GM19239 (cell line): ENCODE measurements at regions not wholly inside any gene's neighbourhood (a gene's known extent, or its start where the extent isn't known, plus 50 kb on each side); places are given as distances from the start of the nearest gene placed in this dataset.
"Not testable (repeated sequence)": the region's sequence is repeated elsewhere in the genome, so short reads cannot be mapped to it uniquely, and the experiment has no call there.

Source experiments
- DNase-seq: peaks from one replicate; pipeline ENCODE4 v3.0.0; 2011; ENCODE audit warnings: low spot score; ENCODE audit not compliant: insufficient read length
- FAIRE-seq: peaks from 2 replicates; lab custom pipeline; 2011; peaks lifted over from hg19 to GRCh38; lab: Jason Lieb, UNC

DNA sequence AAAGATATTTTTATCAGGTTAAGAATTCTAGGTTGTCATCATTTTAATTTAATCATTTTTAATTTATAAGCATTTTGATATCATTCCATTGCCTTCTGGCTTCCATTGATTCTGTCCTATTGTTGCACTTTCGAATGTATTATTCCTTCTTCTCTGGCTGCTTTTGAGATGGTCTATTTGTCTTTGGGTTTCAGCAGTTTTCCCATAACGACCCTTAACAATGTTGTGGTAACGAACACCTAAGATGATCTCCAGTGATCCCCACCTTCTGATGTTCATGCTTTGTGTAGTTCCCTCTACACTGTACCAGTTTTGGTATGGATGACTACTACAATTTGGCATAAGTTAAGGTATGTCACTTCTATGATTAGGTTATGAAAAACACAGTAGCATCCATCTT, 59.9 kb downstream of the MINAR1 start:
- DNase-seq, result no peak
- no peak for FAIRE-seq

GRCh38 chr15:79494384-79494909, 62.3 kb downstream of the MINAR1 start:
- DNase-seq, result no peak
- no peak for FAIRE-seq

GRCh38 chr15:79494963-79495755, 63.0 kb downstream of the MINAR1 start:
- FAIRE-seq (no peak), DNase-seq (no peak)

GRCh38 chr15:79495775-79496174, 63.6 kb downstream of the MINAR1 start:
- no peak for DNase-seq
- no peak for FAIRE-seq

- FAIRE-seq (no peak), DNase-seq (no peak)
These were observed 64.7 kb downstream of the MINAR1 start for GRCh38 chr15:79496838-79497237.

DNA sequence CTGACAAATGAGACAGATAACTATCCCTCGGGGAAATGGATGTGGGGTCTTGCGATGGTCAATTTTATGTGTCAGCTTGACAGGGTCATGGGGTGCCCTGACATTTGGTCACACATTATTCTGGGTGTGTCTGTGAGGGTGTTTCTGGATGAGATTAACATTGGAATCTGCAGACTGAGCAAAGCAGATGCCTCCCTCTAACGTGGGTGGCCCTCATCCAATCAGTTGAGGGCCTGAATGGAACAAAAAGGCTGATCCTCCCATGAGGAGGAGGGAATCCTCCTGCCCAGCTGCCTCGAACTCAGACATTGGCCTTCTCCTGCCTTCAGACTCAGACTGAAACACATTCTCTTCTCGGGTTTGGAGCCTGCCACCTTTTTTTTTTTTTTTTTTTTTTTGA, 69.0 kb downstream of the MINAR1 start:
- DNase-seq (no peak), FAIRE-seq (no peak)

DNA sequence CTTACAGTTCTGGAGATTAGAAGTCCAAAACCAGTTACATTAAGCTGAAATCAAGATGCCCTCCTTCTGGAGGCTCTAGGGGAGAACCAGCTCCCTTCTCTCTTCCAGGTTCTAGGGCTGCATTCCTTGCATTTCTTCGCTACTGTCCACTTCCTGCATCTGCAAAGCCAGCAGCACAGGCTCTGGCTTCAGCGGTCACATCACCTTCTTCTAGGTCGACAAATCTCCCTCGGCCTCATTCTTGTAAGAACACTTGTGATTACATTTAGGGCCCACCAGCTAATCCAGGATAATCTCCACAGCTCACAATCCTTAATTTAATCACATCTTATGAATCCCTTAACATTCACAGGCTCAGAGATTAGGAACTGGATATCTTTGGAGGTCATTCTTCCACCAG, 73.8 kb downstream of the MINAR1 start:
- DNase-seq, result no peak
- FAIRE-seq, result no peak

DNA sequence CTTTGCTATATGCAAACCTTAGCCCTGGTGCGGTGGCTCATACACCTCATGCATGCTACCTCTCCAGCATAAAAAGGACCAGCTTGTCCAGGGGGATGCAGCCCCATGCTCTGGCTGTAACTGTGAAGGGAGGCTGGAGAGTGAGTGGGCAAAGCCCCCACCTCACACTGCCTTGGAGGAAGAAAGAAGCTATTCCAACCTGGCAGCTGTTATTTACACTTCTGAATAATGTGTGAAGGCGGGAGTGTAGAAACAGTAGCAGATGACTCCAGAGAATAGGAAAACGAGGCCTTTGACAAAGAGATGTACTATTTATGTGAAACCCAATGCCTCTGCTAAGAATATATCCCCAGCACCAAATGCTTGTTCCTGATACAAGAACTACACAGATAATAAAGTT, 80.7 kb downstream of the MINAR1 start:
- not testable (repeated sequence) for DNase-seq, FAIRE-seq

- no peak for DNase-seq
- no peak for FAIRE-seq
These were observed 81.3 kb downstream of the MINAR1 start for GRCh38 chr15:79513417-79513816.

DNA sequence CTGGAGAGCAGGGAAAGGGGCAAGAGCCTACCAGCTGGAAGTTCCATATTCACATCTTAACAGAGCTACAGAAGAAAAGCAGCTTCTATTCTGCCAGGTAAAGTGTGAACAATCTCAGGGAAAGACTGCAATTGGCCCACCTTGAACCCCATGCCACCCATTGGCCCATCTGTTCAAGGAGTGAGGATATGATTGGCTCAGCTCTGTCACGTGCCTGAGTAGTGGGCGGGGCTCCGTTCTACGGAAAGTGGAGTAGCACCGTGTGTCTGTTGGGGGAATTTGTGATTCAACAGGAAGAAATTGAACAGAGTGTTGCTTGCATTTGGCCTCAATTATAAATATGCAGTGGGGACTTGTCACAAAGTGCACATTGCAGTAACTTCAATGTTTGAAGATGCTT, 81.8 kb downstream of the MINAR1 start:
- DNase-seq (no peak), FAIRE-seq (no peak)

DNA sequence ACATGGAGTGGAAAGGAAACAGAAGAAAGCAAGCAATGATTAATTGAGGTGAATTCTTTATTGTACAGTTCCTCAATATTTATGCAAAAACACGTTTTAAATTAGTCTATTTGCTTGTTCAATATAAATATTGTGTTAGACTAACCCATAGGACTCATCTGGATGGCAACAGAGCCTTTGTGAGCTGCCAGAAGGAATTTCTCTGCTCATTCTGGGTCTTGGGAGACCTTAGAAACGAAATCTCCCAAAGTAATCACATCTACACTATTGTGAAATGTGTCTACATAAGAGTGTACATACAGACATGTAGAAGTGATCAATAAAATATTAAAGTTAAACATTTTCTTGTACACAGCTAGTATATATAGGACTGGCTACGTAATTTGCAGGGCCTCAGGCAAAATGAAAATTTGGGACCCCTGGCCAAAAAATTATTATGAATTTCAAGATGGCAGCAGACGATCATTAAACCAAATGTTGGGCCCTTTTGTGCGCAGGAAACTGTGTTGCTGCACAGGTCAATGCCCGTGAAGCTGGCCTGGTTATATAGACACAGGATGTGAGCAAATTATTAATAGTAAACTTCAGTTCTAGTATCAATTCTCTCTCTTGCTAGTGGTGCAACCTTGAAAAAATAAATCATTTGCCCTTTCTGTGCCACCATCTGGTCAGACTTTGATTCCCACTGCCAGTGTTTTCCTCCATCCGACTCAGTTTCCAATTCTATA, 83.3 kb downstream of the MINAR1 start:
- FAIRE-seq (no peak), DNase-seq (no peak)

- FAIRE-seq (no peak), DNase-seq (no peak)
These were observed 84.0 kb downstream of the MINAR1 start for GRCh38 chr15:79516155-79516554.

GRCh38 chr15:79516646-79517045, 84.5 kb downstream of the MINAR1 start:
- FAIRE-seq, result no peak
- no peak for DNase-seq

DNA sequence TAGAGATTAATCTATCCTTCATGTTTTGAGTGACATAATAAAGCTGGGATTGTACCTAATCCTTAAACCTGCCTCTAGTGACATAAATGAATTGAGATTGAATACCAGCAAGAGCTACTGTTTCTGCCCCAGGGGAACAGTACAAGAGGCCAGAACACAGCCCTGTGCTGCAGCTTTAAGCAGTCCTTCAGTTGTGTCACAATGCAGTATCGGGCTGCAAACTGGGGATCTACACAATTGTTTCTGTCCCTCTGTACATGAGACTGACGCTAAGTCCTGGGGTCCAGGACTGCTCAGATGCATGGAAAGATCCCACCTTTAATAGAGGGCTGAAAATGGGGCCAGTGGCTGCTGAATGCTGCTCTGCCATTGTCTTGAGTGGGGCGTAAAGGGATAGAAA, 87.5 kb downstream of the MINAR1 start:
- DNase-seq (no peak), FAIRE-seq (no peak)

DNA sequence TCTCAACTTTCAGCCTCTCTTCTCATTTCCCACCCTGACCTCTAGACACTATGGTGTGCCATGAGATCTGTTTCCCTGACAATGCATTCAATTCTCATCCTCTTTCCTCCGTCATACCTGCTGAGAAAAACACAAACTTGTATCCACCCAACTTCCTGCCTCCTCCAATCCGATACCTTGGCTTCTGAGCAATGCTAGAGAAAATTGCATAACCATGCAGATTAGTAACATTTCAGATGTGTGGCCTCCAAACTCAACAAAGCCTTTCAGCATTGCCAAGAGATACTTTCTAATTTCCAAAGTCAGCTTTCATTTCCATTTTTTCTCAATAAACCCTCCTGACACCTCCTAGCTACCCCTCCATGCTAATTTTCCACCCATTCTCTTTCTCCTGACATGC, 88.5 kb downstream of the MINAR1 start:
- DNase-seq, result no peak

GRCh38 chr15:79522656-79523055, 90.5 kb downstream of the MINAR1 start:
- FAIRE-seq (no peak), DNase-seq (no peak)

More for the DNA sequence above, 88.5 kb downstream of the MINAR1 start:
- FAIRE-seq, result no peak

DNA sequence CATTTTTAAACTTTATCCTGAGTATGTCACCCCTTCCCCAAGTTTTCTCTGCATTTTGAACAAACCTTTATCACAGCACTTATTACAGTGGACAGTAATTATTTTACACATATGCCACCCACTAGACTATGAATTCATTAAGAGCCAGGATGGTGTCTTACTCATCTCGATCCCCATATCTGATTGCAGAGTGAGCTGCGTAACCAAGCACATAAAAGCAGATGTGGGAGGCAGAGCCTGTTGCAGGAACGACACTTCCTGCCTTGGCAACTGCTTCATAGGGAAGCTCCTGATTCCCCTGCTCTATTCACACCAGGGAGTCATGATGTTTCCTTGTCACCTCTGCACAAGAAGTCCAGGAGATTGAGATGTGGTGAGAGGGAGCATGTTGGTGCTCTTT, 91.1 kb downstream of the MINAR1 start:
- FAIRE-seq, result no peak
- no peak for DNase-seq

GRCh38 chr15:79524531-79524930, 92.4 kb downstream of the MINAR1 start:
- no peak for DNase-seq
- FAIRE-seq, result no peak

GRCh38 chr15:79526376-79526775, 94.2 kb downstream of the MINAR1 start:
- FAIRE-seq, result no peak

GRCh38 chr15:79527821-79528220, 95.7 kb downstream of the MINAR1 start:
- FAIRE-seq, result no peak
- no peak for DNase-seq

More at GRCh38 chr15:79526376-79526775, 94.2 kb downstream of the MINAR1 start:
- DNase-seq, result no peak

DNA sequence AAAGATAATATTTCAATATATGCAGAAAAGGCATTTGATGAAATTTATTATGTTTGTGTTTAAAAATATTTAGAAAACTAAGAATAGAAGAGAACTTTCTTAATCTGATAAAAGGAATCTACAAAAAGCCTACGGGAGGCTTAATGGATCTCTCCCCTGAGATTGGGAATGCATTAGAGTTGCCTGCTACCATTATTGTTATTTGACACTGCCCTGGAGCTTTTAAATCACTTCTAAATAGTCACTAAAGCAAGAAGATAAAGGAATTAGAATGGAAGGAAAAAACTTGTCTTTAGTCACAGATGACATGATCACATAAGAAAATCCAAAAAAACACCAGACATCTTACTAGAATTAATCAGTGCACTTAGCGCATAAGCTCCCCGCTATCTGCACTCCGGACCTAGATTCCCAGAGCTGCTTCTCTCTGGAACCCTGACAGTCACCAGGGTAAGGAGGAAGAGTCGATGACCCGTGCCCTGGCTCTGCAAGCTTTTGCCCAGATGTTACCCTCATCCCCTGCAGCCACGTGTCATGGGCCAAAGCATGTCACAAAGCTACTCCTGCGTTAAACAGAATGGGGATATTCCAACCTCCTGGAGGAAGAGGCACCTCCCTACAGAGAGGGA, 97.1 kb downstream of the MINAR1 start:
- no peak for DNase-seq
- FAIRE-seq, result no peak
